ENCODE measurements at regions not wholly inside any gene's neighbourhood (a gene's known extent, or its start where the extent isn't known, plus 50 kb on each side); places are given as distances from the start of the nearest gene placed in this dataset.

DNA sequence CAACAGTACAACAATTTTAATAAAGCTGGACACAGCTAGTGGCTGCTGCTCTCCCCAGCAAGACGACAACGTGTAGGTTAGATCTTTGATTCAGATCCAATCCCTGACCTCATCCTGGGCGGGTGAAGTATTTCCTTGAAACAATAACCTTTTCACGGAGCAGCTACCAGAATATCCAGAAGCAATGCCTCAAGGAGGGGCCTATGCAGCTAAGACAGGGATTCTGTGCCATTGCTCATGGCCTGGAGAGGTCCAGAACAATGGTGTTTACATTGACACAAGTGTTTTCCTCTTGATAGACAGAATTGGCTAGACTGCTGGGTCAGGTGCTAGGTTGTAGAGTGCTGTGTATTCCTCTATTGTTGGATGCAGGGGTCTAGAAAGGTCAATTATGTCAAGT is 520.1 kb downstream of the BCL11A start:
- no peak for DNase-seq

DNA sequence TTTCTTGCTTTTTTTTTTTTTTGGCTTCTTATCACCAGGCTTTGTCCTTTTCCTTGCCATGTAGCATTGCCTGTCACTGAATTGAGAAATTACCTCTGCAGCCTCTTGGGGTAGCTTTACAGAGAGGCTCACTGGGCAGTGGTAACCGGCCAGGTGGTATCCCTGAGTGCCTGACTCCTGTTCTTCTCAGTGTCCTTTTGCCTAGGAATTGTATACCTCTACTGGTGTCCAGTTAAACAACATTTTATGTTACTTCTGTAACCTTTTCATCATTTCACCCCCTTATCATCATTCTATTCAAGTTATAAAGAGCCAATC is 523.9 kb downstream of the BCL11A start:
- DNase-seq: no peak

DNA sequence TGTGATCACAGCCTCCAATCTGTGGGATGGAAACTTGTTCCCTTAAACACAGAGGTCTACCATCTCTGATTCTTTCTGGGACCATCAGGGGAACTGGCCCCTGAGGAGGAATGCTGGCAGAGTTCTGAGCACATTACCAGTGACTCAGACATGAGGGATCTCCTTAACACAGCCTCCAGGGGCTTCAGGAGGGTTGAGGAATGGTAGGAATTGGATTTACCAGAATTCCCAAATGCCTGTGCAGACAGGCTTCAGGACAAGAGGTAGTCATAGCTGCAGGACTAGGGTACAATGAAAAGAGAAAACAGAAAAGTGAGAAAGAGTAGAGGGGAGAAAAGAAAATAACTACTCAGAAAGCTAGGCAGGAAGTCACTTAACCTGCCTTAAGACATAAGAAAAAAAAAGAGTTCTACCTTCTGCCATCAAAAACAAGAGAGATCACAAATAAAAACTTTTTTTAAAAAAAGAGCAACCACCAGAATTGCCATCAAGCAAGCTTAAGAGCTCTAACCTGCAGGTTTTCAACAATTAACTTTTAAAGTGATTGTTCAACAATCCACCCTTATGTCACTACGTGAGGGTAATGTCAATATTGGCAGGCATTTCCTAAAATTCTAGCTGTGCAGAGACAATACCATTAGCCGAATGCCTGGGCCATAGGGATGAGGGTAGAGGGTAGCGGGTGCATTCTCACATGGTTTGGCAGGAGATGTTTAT is 524.4 kb downstream of the BCL11A start:
- no peak for DNase-seq

DNA sequence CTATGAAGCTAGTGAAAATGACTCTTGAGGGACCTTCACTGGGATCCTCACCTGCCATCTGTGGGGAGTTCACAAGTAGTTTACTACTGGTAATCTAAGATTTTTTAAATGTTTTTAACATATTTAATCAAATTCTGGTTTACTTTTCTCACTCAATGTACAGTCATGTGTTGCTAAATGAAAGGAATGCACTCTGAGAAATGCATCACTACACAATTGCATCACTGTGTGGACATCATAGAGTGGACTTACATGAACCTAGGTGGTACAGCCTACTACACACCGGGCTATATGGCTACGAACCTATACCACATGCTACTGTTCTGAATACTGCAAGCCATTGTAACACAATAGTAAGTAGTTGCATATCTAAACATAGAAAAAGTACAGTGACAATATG is 528.0 kb downstream of the BCL11A start:
- DNase-seq: no peak

DNA sequence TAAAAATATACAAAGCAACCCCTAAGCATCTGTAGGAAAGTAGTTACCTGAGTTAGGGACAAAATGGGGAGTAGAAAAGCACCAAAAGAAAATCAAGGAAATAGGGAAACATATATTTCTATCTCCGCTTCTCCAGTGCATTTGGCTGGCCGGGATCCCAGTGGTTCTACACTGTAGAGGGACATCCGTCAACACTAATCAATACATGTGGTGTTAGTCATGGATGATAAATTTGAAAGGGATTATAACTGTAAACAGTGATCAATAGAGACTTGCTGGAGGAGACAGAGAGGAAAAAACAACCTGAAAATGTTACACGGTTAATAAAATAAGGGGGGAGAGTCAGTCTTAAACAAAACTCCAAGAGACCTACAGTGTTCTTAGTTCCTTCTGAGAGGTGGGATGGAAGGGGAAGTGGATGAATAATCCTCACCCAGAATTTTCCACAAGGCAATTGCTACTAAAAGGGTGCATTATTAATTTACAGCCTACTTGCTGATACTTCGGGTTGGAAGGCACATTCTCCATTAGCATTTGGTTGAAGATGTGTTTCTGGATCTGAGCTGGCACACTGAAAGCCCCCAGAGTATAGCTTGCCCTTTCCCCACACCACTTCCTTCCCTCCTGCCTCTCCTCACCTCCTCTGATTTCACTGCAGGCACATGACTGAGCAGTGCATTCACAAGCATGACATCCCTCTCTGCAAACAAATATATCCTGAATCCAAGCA is 530.0 kb downstream of the BCL11A start:
- DNase-seq: no peak

DNA sequence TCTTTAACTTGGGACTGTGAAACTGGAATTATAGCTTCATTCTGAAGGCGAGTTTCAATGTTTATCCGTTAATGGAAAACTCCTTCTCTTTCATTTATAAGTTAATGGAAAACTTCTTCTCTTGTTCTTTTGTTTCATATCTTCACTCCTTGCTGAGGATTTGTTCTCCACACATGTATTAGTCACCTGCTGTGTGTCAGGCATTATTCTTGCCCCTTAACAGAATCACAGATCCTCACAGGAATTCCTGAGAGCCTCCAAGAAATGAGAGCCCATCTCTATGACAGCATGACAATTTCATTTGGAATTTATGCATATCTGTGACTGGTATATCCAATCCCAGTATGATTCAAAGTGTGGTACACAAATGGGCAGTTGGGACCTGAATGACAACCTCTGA is 545.8 kb downstream of the BCL11A start:
- no peak for DNase-seq

DNA sequence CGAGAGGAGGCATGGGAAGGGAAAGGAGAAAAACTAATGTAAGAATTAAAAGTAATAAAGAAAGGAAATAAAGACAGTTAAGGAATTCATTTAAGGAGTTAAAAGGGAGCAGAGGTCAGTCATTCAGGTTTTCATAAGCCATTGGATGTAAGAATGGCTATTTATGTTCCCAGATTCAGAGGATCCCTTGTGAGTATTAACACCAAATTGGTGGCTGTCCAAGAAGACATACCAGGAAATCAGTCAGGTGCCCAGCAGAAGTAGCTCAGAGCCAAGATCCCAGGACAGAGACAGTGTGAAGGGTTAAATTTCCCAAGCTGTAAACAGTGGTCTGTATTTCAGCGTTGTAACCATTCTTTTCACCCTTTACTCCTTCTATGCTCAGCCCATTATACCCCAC is 550.4 kb downstream of the BCL11A start:
- no peak for DNase-seq

DNA sequence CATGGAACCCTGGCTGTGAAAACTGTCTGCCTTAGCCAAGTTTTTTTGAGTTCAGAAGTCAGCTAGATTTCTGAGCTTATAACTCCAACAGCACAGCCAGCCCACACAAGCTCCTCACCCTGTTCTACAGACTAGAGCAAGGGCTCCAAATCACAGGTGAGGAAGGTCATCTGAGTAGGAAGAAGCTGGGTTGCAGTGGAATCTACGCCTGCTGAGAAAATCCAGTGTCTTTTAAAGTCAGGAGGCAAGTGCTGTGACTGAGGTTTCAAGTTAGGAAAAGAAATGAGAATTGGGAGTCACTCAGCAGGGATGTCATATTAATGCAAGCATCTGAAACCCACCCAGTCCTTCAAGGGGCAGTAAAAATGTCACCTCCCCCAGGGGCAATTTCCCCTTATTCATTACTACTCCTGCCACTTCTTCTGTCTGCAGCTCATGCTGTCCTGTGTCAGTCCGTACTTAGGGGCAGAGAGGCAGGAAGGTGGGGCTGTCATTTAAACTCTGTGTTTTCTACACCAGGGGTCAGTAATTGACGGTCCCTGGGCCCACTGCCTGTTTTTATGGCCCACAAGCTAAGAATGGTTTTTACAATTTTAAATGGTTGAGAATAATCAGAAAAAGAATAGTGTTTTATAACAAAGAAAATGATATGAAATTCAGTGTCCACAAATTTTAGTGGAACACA is 551.1 kb downstream of the BCL11A start:
- DNase-seq: no peak

DNA sequence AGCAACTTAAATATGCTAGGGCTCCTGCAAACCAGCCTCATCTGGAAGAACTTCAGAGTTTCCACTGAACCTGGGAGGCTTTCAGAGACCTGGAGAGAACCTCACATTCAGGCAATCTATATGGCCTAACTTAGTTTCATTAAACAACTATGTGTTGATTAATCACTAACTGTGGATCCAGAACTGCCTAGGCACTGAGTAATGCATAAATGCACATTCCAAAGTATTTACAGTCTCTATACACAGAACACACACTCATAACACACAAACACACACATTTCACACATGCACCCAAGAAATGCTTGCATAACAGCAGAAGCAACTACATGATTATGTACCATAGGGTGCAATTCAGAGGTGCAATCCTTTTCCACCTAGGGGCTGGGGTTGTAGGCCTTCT is 552.8 kb downstream of the BCL11A start:
- no peak for DNase-seq

DNA sequence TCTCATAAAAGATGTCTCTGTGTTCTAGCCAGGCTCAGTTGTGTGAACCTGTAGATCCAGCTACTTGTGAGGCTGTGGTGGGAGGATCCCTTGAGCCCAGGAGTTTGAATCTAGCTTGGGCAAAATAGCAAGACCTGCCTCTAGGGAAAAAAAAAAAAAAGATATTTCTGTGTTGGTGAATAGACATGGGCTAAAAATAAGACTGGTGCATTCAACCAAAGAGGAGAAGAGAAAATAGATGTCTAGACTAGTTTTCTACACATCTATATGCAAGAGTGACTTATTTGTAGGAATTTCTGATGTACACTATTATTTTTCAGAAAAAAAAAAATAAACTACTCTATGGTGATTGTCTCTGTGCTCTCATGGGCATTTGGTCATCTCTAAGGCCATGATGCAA is 555.1 kb downstream of the BCL11A start:
- DNase-seq: no peak

DNA sequence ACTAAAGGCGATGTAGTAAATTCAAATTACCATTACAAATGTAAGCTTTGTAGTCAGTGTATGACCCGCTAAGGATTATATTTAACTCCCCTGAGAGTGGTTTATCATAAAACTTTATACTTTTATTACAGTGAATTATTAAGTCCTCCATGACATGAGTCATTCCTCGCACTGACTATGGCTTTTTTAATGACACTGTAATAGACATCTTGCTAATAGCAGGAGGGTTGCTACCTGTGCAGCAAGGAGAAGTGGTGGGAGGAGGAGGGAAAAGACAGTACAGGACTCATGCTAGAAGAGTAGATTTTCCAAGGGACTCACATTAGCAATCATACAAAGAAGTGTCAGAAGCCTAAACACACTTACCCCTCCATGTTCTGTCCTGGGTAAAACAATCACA is 556.1 kb downstream of the BCL11A start:
- no peak for DNase-seq

DNA sequence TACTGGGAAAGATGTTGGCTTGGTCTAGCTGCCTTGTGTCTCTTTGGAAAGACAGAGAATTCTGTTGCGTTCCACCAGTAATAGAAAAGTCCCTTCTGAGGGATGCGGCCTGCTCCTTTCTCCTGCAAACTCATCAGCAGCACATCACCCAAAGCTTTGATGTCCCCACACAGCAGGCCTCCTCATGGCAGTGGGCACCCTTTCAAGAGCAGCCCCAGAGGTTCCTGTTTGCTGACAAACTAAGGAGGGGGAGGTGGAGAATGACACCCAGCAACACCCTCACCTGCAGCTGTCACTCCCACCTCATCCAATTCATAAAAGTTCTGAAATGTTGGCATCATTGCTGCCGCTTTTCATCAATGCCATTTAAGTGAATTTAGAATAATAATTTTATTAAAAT is 556.6 kb downstream of the BCL11A start:
- no peak for DNase-seq

DNA sequence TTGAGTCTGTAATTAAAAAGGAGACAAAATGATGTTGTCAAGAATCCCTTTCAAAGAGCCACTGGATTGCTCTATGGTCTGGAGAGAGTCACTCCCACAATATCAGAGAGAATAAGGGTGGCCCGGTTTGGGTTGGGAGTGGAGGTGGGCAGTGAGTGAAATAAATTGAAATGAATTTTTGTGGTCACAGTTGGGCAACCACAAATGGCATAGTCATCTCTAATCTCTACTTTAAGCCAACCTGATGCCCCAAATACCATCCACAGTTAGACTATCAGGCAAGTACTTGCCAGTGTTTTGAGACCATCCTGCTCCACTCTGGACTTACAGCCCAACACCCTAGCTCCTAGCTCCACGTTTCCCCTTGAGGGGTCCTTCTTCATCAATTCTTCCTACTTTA is 559.7 kb downstream of the BCL11A start:
- DNase-seq: no peak

DNA sequence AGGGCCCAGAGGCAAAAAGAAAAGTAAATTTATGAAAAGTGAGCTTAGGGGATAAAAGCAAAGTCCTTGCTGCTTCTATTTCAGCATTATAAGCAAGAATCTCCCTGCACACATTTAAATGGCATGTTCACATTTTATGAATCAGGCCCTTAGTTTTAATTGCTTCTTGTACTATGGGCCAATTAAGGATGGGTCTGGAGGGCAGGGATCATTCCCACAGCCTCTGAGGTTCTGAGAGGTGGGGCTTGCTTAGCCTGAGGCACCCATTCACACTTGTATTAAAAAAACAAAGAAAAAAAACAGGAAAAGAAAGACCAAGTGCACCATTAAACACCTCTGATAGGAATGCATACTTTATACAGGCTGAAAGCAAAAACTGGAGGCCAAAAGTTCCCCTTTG is 565.1 kb downstream of the BCL11A start:
- no peak for DNase-seq

DNA sequence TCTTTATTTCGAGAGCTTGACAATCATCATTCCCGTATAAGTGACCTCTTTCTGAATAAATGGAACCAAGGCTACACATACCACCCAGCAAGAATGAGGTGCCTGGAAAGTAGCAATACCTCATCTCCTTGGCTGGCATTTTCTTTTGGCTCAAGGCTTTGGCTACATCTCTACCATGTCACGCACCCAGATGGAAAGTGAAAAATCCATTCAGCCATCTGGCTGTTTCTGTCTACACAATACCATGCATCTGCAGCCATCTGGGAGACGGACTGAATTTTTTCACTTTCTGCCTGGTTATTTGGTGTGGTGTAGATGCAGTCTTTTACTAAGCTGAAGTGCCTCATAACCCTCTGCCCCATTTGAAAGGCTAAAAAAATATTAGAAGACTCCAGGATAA is 566.9 kb downstream of the BCL11A start:
- no peak for DNase-seq

DNA sequence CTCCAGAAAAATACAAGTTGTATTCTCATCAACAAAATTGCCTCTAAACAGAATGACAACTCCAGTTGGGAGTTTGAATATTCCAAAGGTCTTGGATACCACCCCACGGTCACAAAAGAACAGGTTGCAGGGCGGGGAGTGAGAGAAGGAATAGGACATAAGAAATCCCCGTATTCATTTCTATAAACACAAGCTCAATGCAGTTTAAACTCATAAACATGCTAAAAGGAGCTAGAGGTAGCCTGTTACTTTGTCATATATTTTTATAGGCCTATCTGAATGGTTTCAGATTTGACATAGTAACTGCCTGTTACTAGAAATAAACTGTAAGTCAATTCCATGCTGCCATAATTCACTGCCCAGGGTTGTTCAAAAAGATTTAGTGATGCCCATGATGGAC is 567.5 kb downstream of the BCL11A start:
- no peak for DNase-seq

DNA sequence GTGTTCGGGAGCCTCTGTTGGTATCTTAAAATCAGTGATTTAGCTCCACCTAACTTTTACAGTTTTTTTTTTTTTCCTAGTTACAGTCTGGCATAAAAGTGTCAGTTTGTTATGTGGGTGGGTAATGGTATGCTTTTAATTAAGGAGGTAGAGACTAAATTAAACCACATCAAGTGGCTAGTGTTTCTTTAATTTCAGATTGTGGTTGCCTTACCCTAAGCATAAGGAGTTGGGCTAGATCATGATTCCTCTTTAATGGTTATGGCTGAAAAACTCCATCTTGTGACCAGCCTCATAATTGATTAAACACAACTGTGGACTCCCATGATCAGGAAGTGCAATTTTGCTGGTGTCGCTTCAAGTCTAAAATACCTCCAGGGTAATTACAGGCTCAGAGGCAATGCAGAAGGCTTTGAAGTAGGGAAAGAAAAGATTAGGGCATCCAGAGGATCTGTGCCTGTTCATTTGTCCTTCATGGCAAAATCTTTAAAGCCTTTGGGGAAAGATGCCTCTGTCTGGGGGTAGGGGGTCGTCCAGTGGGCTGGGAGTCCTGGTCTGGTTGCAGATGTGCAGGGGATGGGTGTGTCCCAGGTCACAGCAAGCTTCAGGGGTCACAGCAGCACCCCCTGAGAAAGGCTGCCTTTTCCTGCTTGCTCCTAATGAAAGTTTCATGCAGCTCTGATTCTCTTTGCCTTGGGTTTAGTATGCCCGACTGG is 579.2 kb downstream of the BCL11A start:
- DNase-seq: no peak

DNA sequence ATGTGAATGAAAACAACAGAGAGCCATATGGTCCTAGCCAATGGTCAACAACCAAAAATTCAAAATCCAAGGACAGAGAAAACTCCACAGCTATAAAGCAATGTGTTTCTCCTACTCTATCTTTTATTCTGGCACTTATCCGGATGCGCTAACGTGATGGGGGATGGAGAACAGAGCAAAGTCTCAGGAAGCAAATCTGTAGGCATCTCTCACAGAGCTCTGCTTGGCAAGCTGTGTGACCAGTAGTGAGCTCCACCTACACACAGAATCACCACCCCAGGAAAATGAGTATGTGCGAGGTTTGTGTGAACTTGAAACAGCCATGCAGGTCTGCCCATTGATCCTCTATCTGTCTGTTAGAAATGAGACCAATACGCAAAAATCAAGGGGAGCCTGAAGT is 584.3 kb downstream of the BCL11A start:
- no peak for DNase-seq

DNA sequence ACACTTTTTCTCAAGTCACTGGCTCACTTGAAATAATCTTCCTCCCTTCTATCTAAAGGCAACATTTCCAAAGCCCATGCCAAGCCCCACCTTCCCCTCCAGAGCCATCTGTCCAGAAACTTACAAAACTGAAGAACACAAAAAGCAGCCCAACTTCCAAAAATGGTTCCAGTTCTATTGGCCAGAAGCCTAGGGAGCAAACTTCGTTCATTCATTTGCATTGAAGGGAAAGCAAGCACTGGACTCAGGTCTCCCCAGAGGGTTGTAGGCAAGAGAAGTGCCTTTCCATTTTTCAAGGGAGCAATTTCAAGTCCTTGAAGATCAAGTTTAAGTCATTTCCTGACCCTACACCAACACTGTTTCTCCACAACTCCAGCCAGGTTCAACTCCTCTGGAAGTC is 585.0 kb downstream of the BCL11A start:
- no peak for DNase-seq

DNA sequence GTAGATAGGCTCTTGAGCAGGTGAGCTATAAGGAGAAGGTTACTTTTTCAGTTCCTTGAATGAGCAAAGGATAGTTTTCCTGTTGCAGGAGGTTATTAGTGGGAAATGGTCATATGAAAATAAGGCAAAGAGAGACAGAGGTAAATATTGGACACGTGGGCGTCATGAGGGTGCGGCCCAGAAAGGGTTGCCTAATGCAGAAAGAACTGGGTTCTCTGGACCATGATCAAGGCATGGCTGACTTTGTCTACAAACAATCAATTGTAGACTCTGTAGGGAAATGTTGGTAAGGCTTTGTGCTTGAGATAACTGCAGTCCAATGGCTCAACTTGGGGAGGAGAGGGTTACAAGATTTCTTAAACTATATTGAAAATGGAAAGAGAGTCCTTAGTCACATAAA is 585.8 kb downstream of the BCL11A start:
- no peak for DNase-seq

DNA sequence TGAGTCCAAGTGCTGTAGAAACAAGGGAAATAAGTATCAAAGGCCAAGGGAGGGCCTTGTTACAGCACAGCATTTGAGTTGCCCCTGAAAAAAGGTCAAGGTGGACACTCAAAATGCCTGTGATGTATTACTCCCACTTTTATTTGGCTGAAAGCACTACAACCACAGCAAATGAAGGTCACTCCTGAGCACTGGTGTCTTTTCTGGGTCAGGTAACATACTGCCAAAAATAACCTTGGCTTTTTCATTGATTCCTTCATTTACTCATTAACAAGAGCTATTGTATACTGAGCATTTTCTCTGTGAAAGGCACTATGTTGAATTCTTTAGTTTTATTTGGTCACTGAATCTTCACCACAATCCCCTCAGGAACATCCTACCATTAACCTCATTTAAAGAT is 590.3 kb downstream of the BCL11A start:
- no peak for DNase-seq

DNA sequence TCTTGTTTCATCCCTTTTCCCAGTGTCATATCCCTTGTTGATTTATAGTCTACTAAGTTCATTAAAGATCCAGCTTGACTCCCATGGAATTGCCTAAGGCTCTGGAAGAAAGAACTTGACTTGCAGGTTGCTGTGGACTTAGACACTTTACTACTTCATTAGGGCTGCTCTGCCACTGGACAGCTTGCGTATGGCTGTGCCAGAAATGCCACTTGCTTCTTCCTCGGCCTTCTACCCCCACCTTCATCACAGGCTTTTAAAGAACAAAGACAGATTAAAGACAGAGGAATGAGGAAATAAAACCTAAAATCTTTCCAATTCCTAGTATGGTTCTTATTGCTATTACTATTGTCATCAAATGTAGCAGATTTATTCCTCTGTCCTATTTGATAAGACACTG is 591.7 kb downstream of the BCL11A start:
- DNase-seq: no peak

DNA sequence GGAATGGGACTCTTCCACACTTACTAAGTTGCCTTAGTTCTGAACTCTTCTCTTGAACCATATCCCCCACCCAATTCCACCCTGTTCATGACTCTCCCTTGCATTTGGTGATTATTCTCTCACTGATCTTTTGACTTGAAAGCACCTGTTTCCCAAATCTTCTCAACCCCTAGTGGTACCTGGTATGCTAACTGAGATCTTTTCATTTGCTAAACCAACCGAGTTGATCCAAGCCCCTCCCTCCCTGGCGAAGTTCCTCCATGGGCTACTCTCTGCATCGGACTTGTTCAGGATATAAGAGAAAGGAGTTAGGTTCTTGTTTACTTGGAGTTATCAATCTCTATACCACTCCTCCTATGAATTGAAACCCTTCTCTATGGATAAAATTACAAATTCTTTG is 593.5 kb downstream of the BCL11A start:
- no peak for DNase-seq

DNA sequence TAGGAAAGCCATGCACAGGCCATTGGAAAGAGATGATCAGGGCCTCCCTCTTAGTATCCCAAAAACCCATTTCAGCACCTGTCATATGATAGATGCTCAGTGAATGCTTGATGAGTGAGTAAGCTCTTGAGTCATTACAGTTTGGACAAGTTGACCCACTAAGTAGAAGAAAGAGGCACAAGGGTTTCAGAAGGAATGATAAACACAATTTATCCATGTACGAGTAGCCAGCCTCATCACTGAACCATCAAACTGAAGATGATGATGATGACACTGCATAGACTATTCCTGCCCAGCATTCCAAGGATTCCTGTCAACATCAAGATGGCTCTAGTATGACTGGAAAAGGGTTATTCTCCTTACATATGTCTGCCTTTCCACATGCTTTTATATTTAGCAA is 596.0 kb downstream of the BCL11A start:
- no peak for DNase-seq
